ENCODE measurements at regions not wholly inside any gene's neighbourhood (a gene's known extent, or its start where the extent isn't known, plus 50 kb on each side); places are given as distances from the start of the nearest gene placed in this dataset.

GRCh38 chr17:77756028-77756427 lies 202.5 kb upstream of the TNRC6C start:
- H2AK5ac ChIP-seq (ENCODE audit: low read depth, low read length) = no peak overlapping the region
- 84% methylated on average over 5 of the region's 5 CpGs; no CpG with 5 or more reads in 1 of the 2 experiments for WGBS, 2 experiments (ENCODE audit: extremely low coverage in 1 of 2, insufficient coverage in 1 of 2, insufficient read length in 1 of 2, insufficient replicate concordance in 2 of 2, low coverage in 1 of 2, low lambda C conversion rate in 2 of 2, missing lambda C conversion rate in 1 of 2)
- TF ChIP-seq ATF2 (IDR thresholded peaks at IDR 0.05; ENCODE audit: low read length) (no peak), KDM5A (IDR thresholded peaks at IDR 0.05; ENCODE audit: low read length) (no peak), GABPA (IDR thresholded peaks at IDR 0.05; ENCODE audit: borderline replicate concordance, insufficient read depth, low read length) (no peak), ATF3 (IDR thresholded peaks at IDR 0.05; ENCODE audit: insufficient read depth, low read depth, low read length) (no peak), CTCF (IDR thresholded peaks at IDR 0.05; ENCODE audit: control extremely low read depth in 1 of 3, insufficient read depth in 1 of 3, low read depth in 1 of 3, low read length in 3 of 3) (no peak), HDAC2 (IDR thresholded peaks at IDR 0.05; ENCODE audit: borderline replicate concordance in 1 of 2, low read depth in 2 of 2, low read length in 2 of 2) (no peak), TAF1 (IDR thresholded peaks at IDR 0.05; ENCODE audit: low read depth, low read length) (no peak), SP4 (IDR thresholded peaks at IDR 0.05; ENCODE audit: low read length) (no peak), EZH2 (IDR thresholded peaks at IDR 0.05; ENCODE audit: low read depth, low read length, severe bottlenecking) (no peak)

More at GRCh38 chr17:77756028-77756427, 202.5 kb upstream of the TNRC6C start:
- no peak overlapping the region for H3K23ac ChIP-seq (ENCODE audit: insufficient read length)
- H2AFZ ChIP-seq (ENCODE audit: low read length) = no peak overlapping the region
- no peaks in the 10 kb centered on the region for H3K79me1 ChIP-seq (ENCODE audit: low read depth, low read length)
- H3K9ac ChIP-seq (replicated peaks in 1 of 4; ENCODE audit: extremely low read depth in 1 of 4, low read depth in 3 of 4, low read length in 3 of 4) = no peak overlapping the region
- no peak overlapping the region for H4K5ac ChIP-seq (ENCODE audit: insufficient read length, low read depth, low read length)
- H4K8ac ChIP-seq (ENCODE audit: extremely low read depth, insufficient read depth, low read length) = no peak overlapping the region
- no peak overlapping the region for H2BK5ac ChIP-seq (ENCODE audit: low read depth, low read length)
- no peaks in the 10 kb centered on the region for H4K20me1 ChIP-seq (replicated peaks in 1 of 2; ENCODE audit: control insufficient read depth in 1 of 2, insufficient read depth in 2 of 2, low read length in 2 of 2)
- no peaks in the 10 kb centered on the region for H3K36me3 ChIP-seq (ENCODE audit: control insufficient read depth in 2 of 4, insufficient read depth in 4 of 4, low read length in 3 of 4)
- no peak overlapping the region for H3K56ac ChIP-seq (replicated peaks; ENCODE audit: insufficient read length, low read depth, low read length)
- DNase-seq (ENCODE audit: low read depth in 1 of 2, low spot score in 2 of 2) (no peak), FAIRE-seq (no peak)
- CTCF ChIA-PET (ENCODE audit: partially characterized antibody) = interaction anchor here (0.6 to 6.0 kb wide), 9 partner anchors 15 to 281 kb away, joined by 3 to 42 read pairs (median 3); no protein-coding TSS in a partner anchor
- H4K91ac ChIP-seq (replicated peaks; ENCODE audit: insufficient read length, low read length) = no peak overlapping the region
- H3K27ac ChIP-seq (ENCODE audit: low read depth, low read length) = no peak overlapping the region
- peaks cover 3 to 7% of the 10 kb centered on the region in 2 experiments; a peak in 1 of 4 replicates for H3K9me3 ChIP-seq (ENCODE audit: insufficient read depth in 2 of 2, low read depth in 1 of 2, low read length in 1 of 2)
- H2BK15ac ChIP-seq (ENCODE audit: low read length) = no peak overlapping the region
- no peaks in the 10 kb centered on the region for H3K79me2 ChIP-seq (ENCODE audit: control insufficient read depth in 1 of 2, insufficient read depth in 2 of 2, low read length in 2 of 2)
- POLR2A ChIA-PET (ENCODE audit: partially characterized antibody) = no interaction called here
- H2BK20ac ChIP-seq (ENCODE audit: low read length) = no peak overlapping the region
- H3K18ac ChIP-seq (ENCODE audit: extremely low read depth, low read length) = no peak overlapping the region
- H3K4ac ChIP-seq (replicated peaks; ENCODE audit: insufficient read length, low read depth, low read length) = no peak overlapping the region
- peaks cover 0 to 3% (median 0%) of the 10 kb centered on the region in 4 experiments; a peak in 2 of 7 replicates for H3K4me1 ChIP-seq (replicated peaks in 1 of 4; ENCODE audit: control insufficient read depth in 3 of 4, insufficient read depth in 4 of 4, low read length in 3 of 4)
- H2BK120ac ChIP-seq (replicated peaks; ENCODE audit: low read depth, low read length) = no peak overlapping the region
- no peak overlapping the region for H3K14ac ChIP-seq (ENCODE audit: insufficient read length)
- no peaks in the 10 kb centered on the region for H3K23me2 ChIP-seq (ENCODE audit: low read depth, low read length)
- H3K4me3 ChIP-seq (ENCODE audit: extremely low read depth in 1 of 4, insufficient read depth in 2 of 4, low read depth in 3 of 4, low read length in 4 of 4) = no peak overlapping the region
- H3K27me3 ChIP-seq (replicated peaks in 1 of 4; ENCODE audit: control insufficient read depth in 3 of 4, extremely low read depth in 1 of 4, insufficient read depth in 3 of 4, low read length in 3 of 4) = no peaks in the 10 kb centered on the region; a peak in 1 of 7 replicates
- no peak overlapping the region for H3K4me2 ChIP-seq (ENCODE audit: insufficient read depth in 1 of 2, low read depth in 2 of 2, low read length in 2 of 2)
- no peak overlapping the region for H2BK12ac ChIP-seq (ENCODE audit: low read depth, low read length)
